Fibroblast of lung (primary cell): ENCODE measurements at regions not wholly inside any gene's neighbourhood (a gene's known extent, or its start where the extent isn't known, plus 50 kb on each side); places are given as distances from the start of the nearest gene placed in this dataset.

Source experiments
- CTCF ChIP-seq, 2 donors: IDR thresholded peaks in 1 of 2; conservative IDR thresholded peaks in 1 of 2; 1 replicate in 1 of 2; 2 replicates in 1 of 2; pipeline ENCODE4 v1.5.1; 2011 to 2012; ENCODE audit warnings: low read length in 2 of 2, control low read depth in 1 of 2, inconsistent platforms in 1 of 2, low read depth in 1 of 2, mild to moderate bottlenecking in 1 of 2
- EZH2 ChIP-seq: IDR thresholded peaks from 2 replicates; pipeline ENCODE4 v1.5.1; 2012; ENCODE audit warnings: low read length, control low read depth, mild to moderate bottlenecking; ENCODE audit errors: missing control alignments

GRCh38 chr20:43820731-43821330, 93.8 kb upstream of the TOX2 start:
- TF ChIP-seq EZH2: no peak
- TF ChIP-seq CTCF (conservative IDR thresholded peaks at IDR 0.05 in 1 of 2, IDR thresholded peaks at IDR 0.05 in 1 of 2; ENCODE audit: low read depth in 1 of 2, low read length in 2 of 2): no peak
